Testis (tissue), 2 donors: ENCODE measurements at regions not wholly inside any gene's neighbourhood (a gene's known extent, or its start where the extent isn't known, plus 50 kb on each side); places are given as distances from the start of the nearest gene placed in this dataset.

Source experiments
- POLR2A ChIP-seq: fragments of 450-650 bp; IDR thresholded peaks from one replicate; pipeline ENCODE4 v1.6.1; 2017; ENCODE audit warnings: antibody characterized with exemption, mild to moderate bottlenecking, moderate library complexity
- TF ChIP-seq, protein P1 (sequence below), 3 experiments: fragments of 450-650 bp in 2 of 3; fragments of 200-600 bp in 1 of 3; sonication (generic) in 1 of 3; IDR thresholded peaks; one replicate each; pipeline ENCODE4 v1.5.1; 2016 to 2019; ENCODE audit warnings: antibody characterized with exemption in 3 of 3, mild to moderate bottlenecking in 2 of 3, moderate library complexity in 1 of 3

DNA sequence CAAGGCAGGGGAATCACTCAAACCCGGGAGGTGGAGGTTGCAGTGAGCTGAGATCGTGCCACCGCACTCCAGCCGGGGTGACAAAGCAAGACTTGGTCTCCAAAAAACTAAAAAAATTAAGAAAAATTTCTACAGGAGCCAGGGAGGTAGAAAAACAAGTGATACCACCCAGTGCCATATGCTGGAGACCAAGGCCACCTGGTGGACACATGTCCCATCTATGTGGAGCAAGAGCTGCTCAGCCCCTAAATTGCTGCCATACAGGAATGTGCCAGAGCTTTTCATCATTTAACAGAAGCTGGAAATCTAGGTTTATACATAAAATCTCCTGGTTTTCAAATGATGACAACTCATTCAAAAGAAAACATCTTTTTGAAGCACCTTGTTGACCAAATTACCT lies 61.4 kb upstream of the ELK3 start:
- TF ChIP-seq, protein P1, sequence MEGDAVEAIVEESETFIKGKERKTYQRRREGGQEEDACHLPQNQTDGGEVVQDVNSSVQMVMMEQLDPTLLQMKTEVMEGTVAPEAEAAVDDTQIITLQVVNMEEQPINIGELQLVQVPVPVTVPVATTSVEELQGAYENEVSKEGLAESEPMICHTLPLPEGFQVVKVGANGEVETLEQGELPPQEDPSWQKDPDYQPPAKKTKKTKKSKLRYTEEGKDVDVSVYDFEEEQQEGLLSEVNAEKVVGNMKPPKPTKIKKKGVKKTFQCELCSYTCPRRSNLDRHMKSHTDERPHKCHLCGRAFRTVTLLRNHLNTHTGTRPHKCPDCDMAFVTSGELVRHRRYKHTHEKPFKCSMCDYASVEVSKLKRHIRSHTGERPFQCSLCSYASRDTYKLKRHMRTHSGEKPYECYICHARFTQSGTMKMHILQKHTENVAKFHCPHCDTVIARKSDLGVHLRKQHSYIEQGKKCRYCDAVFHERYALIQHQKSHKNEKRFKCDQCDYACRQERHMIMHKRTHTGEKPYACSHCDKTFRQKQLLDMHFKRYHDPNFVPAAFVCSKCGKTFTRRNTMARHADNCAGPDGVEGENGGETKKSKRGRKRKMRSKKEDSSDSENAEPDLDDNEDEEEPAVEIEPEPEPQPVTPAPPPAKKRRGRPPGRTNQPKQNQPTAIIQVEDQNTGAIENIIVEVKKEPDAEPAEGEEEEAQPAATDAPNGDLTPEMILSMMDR (IDR thresholded peaks at IDR 0.05) = no peak
- TF ChIP-seq POLR2A = no peak
